Spinal cord (tissue), 9 donors: ENCODE measurements at regions not wholly inside any gene's neighbourhood (a gene's known extent, or its start where the extent isn't known, plus 50 kb on each side); places are given as distances from the start of the nearest gene placed in this dataset.
"Not testable (repeated sequence)": the region's sequence is repeated elsewhere in the genome, so short reads cannot be mapped to it uniquely, and the experiment has no call there.

Experiments used
- DNase-seq, 6 donors: peaks; one replicate each; pipeline versions ENCODE4 v3.0.0 to v3.0.0-alpha.2; 2013 to 2015; ENCODE audit warnings: low spot score in 6 of 6, low read depth in 4 of 6
- H3K27ac ChIP-seq: one replicate; pipeline ENCODE4 v1.5.1; 2013; ENCODE audit warnings: low read depth, low read length, control low read depth
- H3K27me3 ChIP-seq: one replicate; pipeline ENCODE4 v1.6.1; 2013; ENCODE audit warnings: low read length; ENCODE audit not compliant: control insufficient read depth, insufficient read depth
- H3K36me3 ChIP-seq: one replicate; pipeline ENCODE4 v1.6.1; 2013; ENCODE audit warnings: low read length; ENCODE audit not compliant: control insufficient read depth, insufficient read depth
- H3K4me1 ChIP-seq: one replicate; pipeline ENCODE4 v1.6.1; 2013; ENCODE audit warnings: low read length; ENCODE audit not compliant: control insufficient read depth, insufficient read depth
- H3K4me3 ChIP-seq: one replicate; pipeline ENCODE4 v1.5.1; 2013; ENCODE audit warnings: low read depth, low read length, control low read depth
- H3K9me3 ChIP-seq: one replicate; pipeline ENCODE4 v1.6.1; 2013; ENCODE audit warnings: low read length; ENCODE audit not compliant: control insufficient read depth, insufficient read depth
- WGBS: methylation state at CpG from one replicate; pipeline ENCODE4 v1.1.5; 2013; ENCODE audit warnings: missing lambda C conversion rate; ENCODE audit not compliant: insufficient coverage; 5-methylcytosine and 5-hydroxymethylcytosine counted together
- donor health status: healthy.

- Histone ChIP-seq H3K27me3 (no peaks in the 10 kb centered on the region), H3K36me3 (no peaks in the 10 kb centered on the region), H3K4me3 (no peak overlapping the region), H3K9me3 (no peaks in the 10 kb centered on the region), H3K27ac (no peak overlapping the region), H3K4me1 (peaks cover 8% of the 10 kb centered on the region)
- 86% methylated on average over 16 of the region's 16 CpGs for WGBS
- DNase-seq, result no peak
Measured at GRCh38 chr10:130973127-130973839, 338.2 kb downstream of the TCERG1L start.

GRCh38 chr10:130974166-130974565 lies 337.4 kb downstream of the TCERG1L start:
- H3K4me3 ChIP-seq, result no peak overlapping the region
- no peak overlapping the region for H3K27ac ChIP-seq
- 100% methylated on average over 3 of the region's 8 CpGs for WGBS
- H3K9me3 ChIP-seq, result no peaks in the 10 kb centered on the region
- no peaks in the 10 kb centered on the region for H3K27me3 ChIP-seq
- no peaks in the 10 kb centered on the region for H3K36me3 ChIP-seq
- peak in 2 of 6 donors; percentile 40 to 75 for DNase-seq
- H3K4me1 ChIP-seq, result peaks cover 8% of the 10 kb centered on the region

- not testable (repeated sequence) for H3K4me1 ChIP-seq, H3K9me3 ChIP-seq, H3K36me3 ChIP-seq, H3K4me3 ChIP-seq, DNase-seq, H3K27ac ChIP-seq, H3K27me3 ChIP-seq
- 92% methylated on average over 6 of the region's 9 CpGs for WGBS
Measured at GRCh38 chr10:130975351-130975750, 336.2 kb downstream of the TCERG1L start.

GRCh38 chr10:130982802-130983201 lies 328.7 kb downstream of the TCERG1L start:
- Histone ChIP-seq H3K4me3 (no peak overlapping the region), H3K36me3 (no peaks in the 10 kb centered on the region), H3K9me3 (peaks cover 3% of the 10 kb centered on the region), H3K27me3 (peaks cover 8% of the 10 kb centered on the region), H3K27ac (no peak overlapping the region), H3K4me1 (peaks cover 20% of the 10 kb centered on the region)
- DNase-seq, result no peak
- no CpG with 5 or more reads among the region's 1 CpG for WGBS

GRCh38 chr10:130983749-130984148 lies 327.8 kb downstream of the TCERG1L start:
- Histone ChIP-seq H3K36me3 (no peaks in the 10 kb centered on the region), H3K9me3 (peaks cover 3% of the 10 kb centered on the region), H3K4me1 (peaks cover 21% of the 10 kb centered on the region), H3K4me3 (no peak overlapping the region), H3K27me3 (peaks cover 13% of the 10 kb centered on the region), H3K27ac (no peak overlapping the region)
- no peak for DNase-seq
- no CpG with 5 or more reads among the region's 2 CpGs for WGBS

- 89% methylated on average over 3 of the region's 3 CpGs for WGBS
- DNase-seq, result no peak
- no peak overlapping the region for H3K27ac ChIP-seq
Measured at GRCh38 chr10:130984686-130985085, 326.8 kb downstream of the TCERG1L start.

GRCh38 chr10:130985158-130985753 lies 326.3 kb downstream of the TCERG1L start:
- H3K4me3 ChIP-seq, result no peak overlapping the region
- DNase-seq, result peak in 1 of 6 donors; percentile 43
- peaks cover 13% of the 10 kb centered on the region for H3K27me3 ChIP-seq
- no peaks in the 10 kb centered on the region for H3K36me3 ChIP-seq
- H3K4me1 ChIP-seq, result peaks cover 32% of the 10 kb centered on the region
- 78% methylated on average over 10 of the region's 16 CpGs for WGBS
- no peak overlapping the region for H3K27ac ChIP-seq
- H3K9me3 ChIP-seq, result peaks cover 3% of the 10 kb centered on the region

More at GRCh38 chr10:130984686-130985085, 326.8 kb downstream of the TCERG1L start:
- Histone ChIP-seq H3K9me3 (peaks cover 3% of the 10 kb centered on the region), H3K4me3 (no peak overlapping the region), H3K36me3 (no peaks in the 10 kb centered on the region), H3K27me3 (peaks cover 13% of the 10 kb centered on the region), H3K4me1 (peaks cover 29% of the 10 kb centered on the region)

GRCh38 chr10:130986846-130987245 lies 324.7 kb downstream of the TCERG1L start:
- Histone ChIP-seq H3K27ac (no peak overlapping the region), H3K27me3 (peaks cover 13% of the 10 kb centered on the region), H3K4me1 (peaks cover 32% of the 10 kb centered on the region), H3K36me3 (no peaks in the 10 kb centered on the region), H3K4me3 (no peak overlapping the region), H3K9me3 (peaks cover 3% of the 10 kb centered on the region)
- 50% methylated on average over 3 of the region's 4 CpGs for WGBS
- peak in 2 of 6 donors; percentile 52 to 90 for DNase-seq

GRCh38 chr10:130987401-130987800 lies 324.1 kb downstream of the TCERG1L start:
- 86% methylated on average over 7 of the region's 7 CpGs for WGBS
- peaks cover 32% of the 10 kb centered on the region for H3K4me1 ChIP-seq

More at GRCh38 chr10:130987401-130987800, 324.1 kb downstream of the TCERG1L start:
- Histone ChIP-seq H3K4me3 (no peak overlapping the region), H3K36me3 (no peaks in the 10 kb centered on the region), H3K9me3 (peaks cover 3% of the 10 kb centered on the region), H3K27ac (no peak overlapping the region), H3K27me3 (peaks cover 13% of the 10 kb centered on the region)
- DNase-seq, result no peak
